Fibroblast of mammary gland (primary cell): ENCODE measurements at regions not wholly inside any gene's neighbourhood (a gene's known extent, or its start where the extent isn't known, plus 50 kb on each side); places are given as distances from the start of the nearest gene placed in this dataset.

Source experiments
- DNase-seq: peaks from one replicate; pipeline ENCODE4 v3.0.0-alpha.2; 2010; ENCODE audit warnings: low read depth
- H3K4me3 ChIP-seq: 2 replicates; pipeline ENCODE4 v1.5.1; 2011; ENCODE audit warnings: low read depth, mild to moderate bottlenecking, low read length, moderate library complexity; ENCODE audit not compliant: control insufficient read depth
- CTCF ChIP-seq: conservative IDR thresholded peaks from 2 replicates; pipeline ENCODE4 v1.5.1; 2011; ENCODE audit warnings: low read depth, low read length, inconsistent platforms; ENCODE audit not compliant: control insufficient read depth, insufficient read depth

- DNase-seq = no peak
- H3K4me3 ChIP-seq = no peak overlapping the region
- TF ChIP-seq CTCF = no peak
Measured at GRCh38 chr15:70241561-70242320, 144.0 kb upstream of the TLE3 start.

GRCh38 chr15:70240820-70241430 lies 143.2 kb upstream of the TLE3 start:
- no peak for TF ChIP-seq CTCF
- DNase-seq = no peak
- H3K4me3 ChIP-seq = no peak overlapping the region

GRCh38 chr15:70240082-70240481 lies 142.4 kb upstream of the TLE3 start:
- H3K4me3 ChIP-seq = no peak overlapping the region
- no peak for DNase-seq
- TF ChIP-seq CTCF = no peak

- DNase-seq = no peak
- no peak for TF ChIP-seq CTCF
- no peak overlapping the region for H3K4me3 ChIP-seq
Measured at GRCh38 chr15:70238917-70239316, 141.2 kb upstream of the TLE3 start.

- H3K4me3 ChIP-seq = no peak overlapping the region
- DNase-seq = no peak
- no peak for TF ChIP-seq CTCF
Measured at GRCh38 chr15:70237626-70238025, 139.9 kb upstream of the TLE3 start.

GRCh38 chr15:70236341-70237086 lies 138.8 kb upstream of the TLE3 start:
- TF ChIP-seq CTCF = no peak
- DNase-seq = peak; percentile 98

More at GRCh38 chr15:70236341-70237086, 138.8 kb upstream of the TLE3 start:
- no peak overlapping the region for H3K4me3 ChIP-seq
